GM13977 (cell line): ENCODE measurements at regions not wholly inside any gene's neighbourhood (a gene's known extent, or its start where the extent isn't known, plus 50 kb on each side); places are given as distances from the start of the nearest gene placed in this dataset.
"Not testable (repeated sequence)": the region's sequence is repeated elsewhere in the genome, so short reads cannot be mapped to it uniquely, and the experiment has no call there.

Experiments used
- DNase-seq: peaks from one replicate; pipeline ENCODE4 v3.0.0; 2012; ENCODE audit warnings: low spot score
- CTCF ChIP-seq: IDR thresholded peaks from 2 replicates; pipeline ENCODE4 v1.5.1; 2012; ENCODE audit warnings: mild to moderate bottlenecking, control low read depth; ENCODE audit not compliant: insufficient read depth; ENCODE audit errors: extremely low read depth, missing control alignments
- in situ Hi-C: fragments of 300-500 bp; cut with MboI; formaldehyde crosslinking; loops from one replicate; pipeline ENCODE4 v1.12.0; 2022; ENCODE audit warnings: low sequenced_read_pairs, low pct_unique_long_range_greater_than_20kb, mixed read lengths, inconsistent platforms; ENCODE audit not compliant: unreplicated experiment

DNA sequence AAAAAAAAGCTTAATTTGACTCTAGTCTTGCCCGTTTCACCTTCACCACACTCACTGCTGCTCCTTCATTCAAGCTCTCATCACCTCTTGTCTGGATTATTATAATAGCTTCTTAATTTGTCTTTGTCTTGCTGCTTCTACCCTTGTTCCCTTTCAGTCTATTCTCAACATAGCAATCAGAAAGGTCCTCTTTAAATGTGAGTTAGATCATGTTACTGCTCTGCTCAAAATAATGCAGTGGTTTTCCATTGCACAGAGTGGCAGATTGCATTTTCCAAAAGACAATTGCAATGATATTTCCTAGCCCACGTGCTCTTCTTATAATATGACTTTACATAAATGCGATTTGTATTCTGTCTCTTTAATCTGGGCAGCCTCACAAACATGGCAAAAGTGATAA lies 174.6 kb downstream of the ALDH1A2 start:
- in situ Hi-C loops: no loop called here
- no peak for TF ChIP-seq CTCF
- no peak for DNase-seq

- no peak for DNase-seq
- in situ Hi-C loops: no loop called here
- no peak for TF ChIP-seq CTCF
These were observed 173.3 kb downstream of the ALDH1A2 start for GRCh38 chr15:57892181-57892580.

- no peak for TF ChIP-seq CTCF
- in situ Hi-C loops: no loop called here
- DNase-seq: no peak
These were observed 172.5 kb downstream of the ALDH1A2 start for GRCh38 chr15:57893040-57893439.

- no peak for TF ChIP-seq CTCF
- in situ Hi-C loops: no loop called here
- no peak for DNase-seq
These were observed 170.2 kb downstream of the ALDH1A2 start for GRCh38 chr15:57895291-57895690.

GRCh38 chr15:57896114-57896513 lies 169.4 kb downstream of the ALDH1A2 start:
- no peak for DNase-seq
- in situ Hi-C loops: no loop called here
- TF ChIP-seq CTCF: no peak

- in situ Hi-C loops, DNase-seq: not testable (repeated sequence)
These were observed 168.6 kb downstream of the ALDH1A2 start for GRCh38 chr15:57896899-57897298.

GRCh38 chr15:57897870-57898269 lies 167.6 kb downstream of the ALDH1A2 start:
- DNase-seq: no peak
- TF ChIP-seq CTCF: no peak
- in situ Hi-C loops: no loop called here

- no peak for DNase-seq
- in situ Hi-C loops: no loop called here
- no peak for TF ChIP-seq CTCF
These were observed 163.4 kb downstream of the ALDH1A2 start for GRCh38 chr15:57902155-57902554.
